Caco-2 (cell line): ENCODE measurements at regions not wholly inside any gene's neighbourhood (a gene's known extent, or its start where the extent isn't known, plus 50 kb on each side); places are given as distances from the start of the nearest gene placed in this dataset.

ENCODE experiments used
- BruUV-seq: library from RNA; stranded (reverse); fragments of 400-500 nt; replicated peaks from 2 replicates; lab custom pipeline; 2021; lab: Mats Ljungman, UMichigan
- CTCF ChIA-PET: fragments of 300-600 bp; sonication (Branson Sonifier 250); formaldehyde crosslinking; loops from one replicate; lab custom pipeline; 2022; ENCODE audit warnings: antibody characterized with exemption; lab: Charles Lee
- POLR2A ChIA-PET: fragments of 300-600 bp; sonication (Branson Sonifier 250); formaldehyde crosslinking; loops from one replicate; lab custom pipeline; 2022; ENCODE audit warnings: antibody characterized with exemption; lab: Charles Lee
- DNase-seq, 2 experiments: peaks; one replicate each; pipeline versions ENCODE4 v3.0.0 to v3.0.0-alpha.2; 2020 to 2022
- H3K27me3 ChIP-seq: replicated peaks from 2 replicates; pipeline ENCODE4 v1.6.0; 2011; ENCODE audit warnings: low read length; ENCODE audit not compliant: control insufficient read depth, insufficient read depth
- H3K36me3 ChIP-seq: 2 replicates; pipeline ENCODE4 v1.5.1; 2011; ENCODE audit warnings: low read length; ENCODE audit not compliant: control insufficient read depth, insufficient read depth
- H3K4me1 ChIP-seq: fragments of 250-450 bp; sonication (Bioruptor Pico); 2 replicates; pipeline ENCODE4 v1.5.1; 2020; ENCODE audit warnings: mild to moderate bottlenecking
- H3K4me3 ChIP-seq: 2 replicates; pipeline ENCODE4 v1.5.1; 2011; ENCODE audit warnings: low read depth, mild to moderate bottlenecking, control low read depth, low read length
- H3K9me3 ChIP-seq: fragments of 250-450 bp; sonication (Bioruptor Pico); 2 replicates; pipeline ENCODE4 v1.5.1; 2020; ENCODE audit warnings: mild to moderate bottlenecking, moderate library complexity
- H3K27ac Mint-ChIP-seq: one replicate; pipeline ENCODE4 v1.8.0; 2022; ENCODE audit warnings: mixed read lengths; ENCODE audit not compliant: unreplicated experiment
- H3K27me3 Mint-ChIP-seq: one replicate; pipeline ENCODE4 v1.8.0; 2022; ENCODE audit warnings: mixed read lengths; ENCODE audit not compliant: insufficient read depth, unreplicated experiment
- H3K36me3 Mint-ChIP-seq: one replicate; pipeline ENCODE4 v1.8.0; 2022; ENCODE audit warnings: mild to moderate bottlenecking, mixed read lengths; ENCODE audit not compliant: insufficient read depth, unreplicated experiment
- H3K4me1 Mint-ChIP-seq: one replicate; pipeline ENCODE4 v1.8.0; 2022; ENCODE audit warnings: low read depth, mixed read lengths; ENCODE audit not compliant: unreplicated experiment
- H3K4me3 Mint-ChIP-seq: one replicate; pipeline ENCODE4 v1.8.0; 2022; ENCODE audit warnings: mild to moderate bottlenecking, moderate library complexity, mixed read lengths; ENCODE audit not compliant: unreplicated experiment
- H3K9me3 Mint-ChIP-seq: one replicate; pipeline ENCODE4 v1.8.0; 2022; ENCODE audit warnings: mixed read lengths; ENCODE audit not compliant: unreplicated experiment
- CTCF ChIP-seq, 2 experiments: fragments of 200-600 bp in 1 of 2; IDR thresholded peaks; 1 replicate in 1 of 2; 2 replicates in 1 of 2; pipeline versions ENCODE4 v1.5.1 to v1.8.0; 2011 to 2022; ENCODE audit warnings: antibody characterized with exemption in 1 of 2, control low read depth in 1 of 2, inconsistent platforms in 1 of 2, low read depth in 1 of 2, low read length in 1 of 2, mild to moderate bottlenecking in 1 of 2, moderate library complexity in 1 of 2; ENCODE audit not compliant: insufficient read depth in 1 of 2, severe bottlenecking in 1 of 2, unreplicated experiment in 1 of 2
- intact Hi-C: fragments of 100-400 bp; cut with micrococcal nuclease; formaldehyde crosslinking; loops from one replicate; pipeline ENCODE4 v1.10.0; 2022; ENCODE audit not compliant: unreplicated experiment

- ChIA-PET CTCF (no interaction called here), POLR2A (no interaction called here)
- H3K27me3 ChIP-seq, result no peaks in the 10 kb centered on the region; the same call in 1 of the 2 replicates
- H3K4me3 ChIP-seq, result no peak overlapping the region
- intact Hi-C loops, result no loop called here
- H3K36me3 ChIP-seq, result no peaks in the 10 kb centered on the region
- H3K27ac Mint-ChIP-seq, result no peak overlapping the region
- no peak overlapping the region for H3K4me3 Mint-ChIP-seq
- H3K27me3 Mint-ChIP-seq, result peaks cover 2% of the 10 kb centered on the region
- H3K9me3 Mint-ChIP-seq, result no peaks in the 10 kb centered on the region
- H3K9me3 ChIP-seq, result no peaks in the 10 kb centered on the region
- no peak for DNase-seq
- H3K36me3 Mint-ChIP-seq, result no peaks in the 10 kb centered on the region
- TF ChIP-seq CTCF (IDR thresholded peaks at IDR 0.05; ENCODE audit: insufficient read depth in 1 of 2, low read depth in 1 of 2, low read length in 1 of 2, severe bottlenecking in 1 of 2, unreplicated experiment in 1 of 2), result no peak
- BruUV-seq, result no TSS peak
- no peaks in the 10 kb centered on the region for H3K4me1 Mint-ChIP-seq
- no peaks in the 10 kb centered on the region for H3K4me1 ChIP-seq
Observed at GRCh38 chr13:78816154-78816553, 157.2 kb upstream of the OBI1 start.

DNA sequence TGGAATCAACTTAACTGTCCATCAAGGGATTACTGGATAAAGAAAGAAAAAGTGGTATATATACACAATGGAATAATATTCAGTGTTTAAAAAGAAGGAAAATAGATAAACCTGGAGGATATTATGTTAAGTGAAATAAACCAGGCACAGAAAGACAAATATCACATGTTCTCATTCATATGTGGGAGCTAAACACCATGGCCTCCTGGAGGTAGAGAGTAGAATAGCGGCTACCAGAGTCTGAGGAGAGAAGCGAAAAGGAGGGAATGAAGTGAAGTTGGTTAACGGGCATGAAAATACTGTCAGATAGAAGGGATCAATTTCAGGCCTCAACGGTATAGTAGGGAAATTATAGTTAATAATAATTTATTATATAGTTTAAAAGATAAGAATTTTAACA, 147.5 kb upstream of the OBI1 start:
- Mint-ChIP-seq H3K36me3 (no peaks in the 10 kb centered on the region), H3K9me3 (no peaks in the 10 kb centered on the region), H3K27me3 (peaks cover 7% of the 10 kb centered on the region), H3K4me1 (no peaks in the 10 kb centered on the region), H3K27ac (no peak overlapping the region), H3K4me3 (no peak overlapping the region)
- Histone ChIP-seq H3K27me3 (no peaks in the 10 kb centered on the region), H3K9me3 (no peaks in the 10 kb centered on the region), H3K36me3 (no peaks in the 10 kb centered on the region), H3K4me1 (no peaks in the 10 kb centered on the region), H3K4me3 (no peak overlapping the region)
- no TSS peak for BruUV-seq
- ChIA-PET CTCF (no interaction called here), POLR2A (no interaction called here)
- intact Hi-C loops, result no loop called here
- DNase-seq, result peak in 1 of 2 experiments; percentile 22
- peak; percentile 53 to 67 for TF ChIP-seq CTCF (IDR thresholded peaks at IDR 0.05; ENCODE audit: insufficient read depth in 1 of 2, low read depth in 1 of 2, low read length in 1 of 2, severe bottlenecking in 1 of 2, unreplicated experiment in 1 of 2)

DNA sequence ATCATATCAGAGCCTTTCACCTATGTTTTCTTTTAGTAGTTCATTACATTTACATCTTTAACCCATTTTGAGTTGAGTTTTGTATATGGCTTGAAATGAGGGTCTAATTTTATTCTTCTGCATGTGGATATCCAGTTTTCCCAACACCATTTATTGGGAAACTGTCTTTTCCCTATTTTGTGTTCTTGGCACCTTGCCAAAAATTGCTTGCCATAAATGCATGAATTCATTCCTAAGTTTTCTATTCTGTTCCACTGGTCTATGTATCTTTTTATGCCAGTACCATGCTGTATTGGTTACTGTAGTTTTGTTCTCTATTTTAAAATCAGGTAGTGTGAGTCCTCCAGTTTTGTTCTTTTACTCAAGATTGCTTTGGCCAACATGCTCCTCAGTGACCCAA, 144.0 kb upstream of the OBI1 start:
- Histone ChIP-seq H3K36me3 (no peaks in the 10 kb centered on the region), H3K4me3 (no peak overlapping the region), H3K9me3 (no peaks in the 10 kb centered on the region), H3K27me3 (no peaks in the 10 kb centered on the region), H3K4me1 (no peaks in the 10 kb centered on the region)
- no peak for TF ChIP-seq CTCF (IDR thresholded peaks at IDR 0.05; ENCODE audit: insufficient read depth in 1 of 2, low read depth in 1 of 2, low read length in 1 of 2, severe bottlenecking in 1 of 2, unreplicated experiment in 1 of 2)
- POLR2A ChIA-PET, result no interaction called here
- BruUV-seq, result no TSS peak
- no peak for DNase-seq
- CTCF ChIA-PET, result no interaction called here
- H3K27me3 Mint-ChIP-seq, result no peaks in the 10 kb centered on the region
- no peak overlapping the region for H3K4me3 Mint-ChIP-seq
- H3K36me3 Mint-ChIP-seq, result no peaks in the 10 kb centered on the region
- intact Hi-C loops, result no loop called here
- H3K9me3 Mint-ChIP-seq, result no peaks in the 10 kb centered on the region
- no peak overlapping the region for H3K27ac Mint-ChIP-seq
- H3K4me1 Mint-ChIP-seq, result no peaks in the 10 kb centered on the region
